Esophagus squamous epithelium (tissue), 4 donors: ENCODE measurements at regions not wholly inside any gene's neighbourhood (a gene's known extent, or its start where the extent isn't known, plus 50 kb on each side); places are given as distances from the start of the nearest gene placed in this dataset.

Source experiments
- CTCF ChIP-seq, 6 experiments: fragments of 450-650 bp in 4 of 6; fragments of 200-600 bp in 2 of 6; sonication (generic) in 2 of 6; IDR thresholded peaks; one replicate each; pipeline ENCODE4 v1.5.1; 2016 to 2019; ENCODE audit warnings: antibody characterized with exemption in 6 of 6, mild to moderate bottlenecking in 4 of 6, moderate library complexity in 4 of 6
- POLR2A ChIP-seq, 4 donors: fragments of 450-650 bp; IDR thresholded peaks; one replicate each; pipeline ENCODE4 v1.6.1; 2017; ENCODE audit warnings: antibody characterized with exemption in 4 of 4, mild to moderate bottlenecking in 4 of 4, moderate library complexity in 3 of 4

- TF ChIP-seq CTCF (IDR thresholded peaks at IDR 0.05) (no peak), POLR2A (IDR thresholded peaks at IDR 0.05) (no peak)
These were observed 1176.3 kb downstream of the PCDH18 start for GRCh38 chr4:136355970-136356369.
